ENCODE measurements at regions not wholly inside any gene's neighbourhood (a gene's known extent, or its start where the extent isn't known, plus 50 kb on each side); places are given as distances from the start of the nearest gene placed in this dataset.
A peak's percentile ranks its signal among the peaks of the same experiment; 100 is the strongest.

DNA sequence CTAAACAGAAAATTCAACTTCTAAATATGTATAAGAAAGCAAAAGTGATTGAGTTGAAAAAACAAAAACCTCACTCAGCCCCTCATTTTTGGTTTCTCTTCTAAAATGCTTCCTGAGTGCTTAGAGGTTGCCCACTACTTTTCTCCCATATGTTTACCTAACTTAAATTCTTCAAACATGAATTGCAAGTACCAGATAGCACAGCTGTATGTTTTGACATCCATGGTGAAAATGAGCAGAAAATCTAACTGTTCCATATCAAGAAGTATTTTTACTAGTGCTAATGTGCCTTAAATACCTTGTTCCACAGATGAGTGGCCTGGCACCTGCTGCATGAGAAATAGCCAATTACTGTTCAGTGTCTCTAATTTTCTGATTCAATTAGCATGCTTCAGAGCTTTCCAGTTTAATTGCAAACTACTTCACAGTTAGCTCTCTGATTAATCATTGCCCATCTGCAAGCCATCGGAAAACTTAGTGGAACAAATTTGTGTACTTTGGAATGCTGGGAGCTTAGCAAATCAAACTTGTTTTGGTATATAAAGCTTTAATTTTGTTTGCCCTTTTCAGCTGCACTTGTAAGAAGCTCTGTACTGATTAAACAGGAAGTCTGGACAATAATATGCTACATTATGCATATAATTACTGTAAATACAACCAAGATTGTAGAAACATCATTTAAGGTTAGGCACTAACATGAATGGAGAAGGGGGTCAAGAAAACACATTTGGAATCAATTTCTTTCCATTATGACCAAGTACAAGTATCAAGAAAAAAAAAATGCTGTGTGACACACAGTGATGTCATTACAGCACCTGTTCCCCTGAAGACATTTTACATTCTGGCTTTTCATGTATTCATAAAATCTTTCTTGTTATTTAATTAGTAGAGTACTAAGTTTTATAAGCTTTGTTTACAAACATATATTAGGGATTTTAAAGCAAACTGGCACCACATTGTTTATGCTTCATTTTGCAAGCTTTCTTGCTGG is 65.6 kb downstream of the POU5F2 start:
- no peaks in the 10 kb centered on the region for H3K36me3 ChIP-seq (ENCODE audit: insufficient read depth)
- no peak overlapping the region for H3K9ac ChIP-seq
- H3K27ac ChIP-seq, result no peak overlapping the region
- no peak overlapping the region for H2AFZ ChIP-seq (ENCODE audit: low read depth)
- no peaks in the 10 kb centered on the region for H4K20me1 ChIP-seq (ENCODE audit: insufficient read depth)
- no peaks in the 10 kb centered on the region for H3K27me3 ChIP-seq (ENCODE audit: insufficient read depth, low read depth)
- no peak overlapping the region for H3K4me3 ChIP-seq (IDR thresholded peaks at IDR 0.05; ENCODE audit: insufficient read depth, low read depth, low read length)
- H3K4me2 ChIP-seq, result peak overlapping the region; percentile 37; the same call in 1 of the 2 replicates
- H3K4me1 ChIP-seq (ENCODE audit: low read depth, poor library complexity, severe bottlenecking), result peaks cover 40% of the 10 kb centered on the region
- TF ChIP-seq CTCF (conservative IDR thresholded peaks at IDR 0.05; ENCODE audit: low read depth, low read length), result no peak
- no peaks in the 10 kb centered on the region for H3K79me2 ChIP-seq (ENCODE audit: insufficient read depth, low read depth)

DNA sequence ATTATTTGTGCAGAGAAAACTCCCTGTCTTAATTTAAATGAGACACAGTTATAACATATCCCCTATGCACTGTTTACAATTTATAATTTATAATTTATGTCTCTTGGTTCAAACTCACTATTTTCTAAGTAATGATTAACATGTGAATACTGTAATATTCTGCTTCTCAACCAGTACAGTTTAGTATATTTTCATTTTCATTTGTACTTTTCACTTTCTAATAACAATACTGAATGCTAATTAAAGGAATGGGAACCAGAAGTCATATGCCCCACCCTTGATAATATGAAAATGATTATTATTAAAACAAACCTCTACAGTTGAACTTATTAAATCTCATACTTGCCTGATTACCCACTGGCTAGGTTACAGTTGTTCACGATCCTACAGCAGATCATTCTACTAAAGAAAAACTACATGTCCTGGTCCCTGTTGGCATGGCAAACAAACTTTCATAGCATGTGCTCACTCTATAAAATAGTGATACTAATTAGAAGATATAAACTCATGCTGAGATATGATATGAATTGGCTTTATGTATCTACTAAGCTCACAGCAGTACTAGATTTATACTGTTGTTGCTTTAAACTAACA is 66.4 kb downstream of the POU5F2 start:
- Histone ChIP-seq H3K4me1 (ENCODE audit: low read depth, poor library complexity, severe bottlenecking) (peaks cover 40% of the 10 kb centered on the region), H2AFZ (ENCODE audit: low read depth) (no peak overlapping the region), H3K27me3 (ENCODE audit: insufficient read depth, low read depth) (no peaks in the 10 kb centered on the region), H3K4me3 (IDR thresholded peaks at IDR 0.05; ENCODE audit: insufficient read depth, low read depth, low read length) (no peak overlapping the region), H3K36me3 (ENCODE audit: insufficient read depth) (no peaks in the 10 kb centered on the region), H4K20me1 (ENCODE audit: insufficient read depth) (no peaks in the 10 kb centered on the region), H3K27ac (no peak overlapping the region), H3K9ac (no peak overlapping the region), H3K4me2 (peak overlapping the region; percentile 14; the same call in 1 of the 2 replicates), H3K79me2 (ENCODE audit: insufficient read depth, low read depth) (no peaks in the 10 kb centered on the region)
- TF ChIP-seq CTCF (conservative IDR thresholded peaks at IDR 0.05; ENCODE audit: low read depth, low read length), result no peak

DNA sequence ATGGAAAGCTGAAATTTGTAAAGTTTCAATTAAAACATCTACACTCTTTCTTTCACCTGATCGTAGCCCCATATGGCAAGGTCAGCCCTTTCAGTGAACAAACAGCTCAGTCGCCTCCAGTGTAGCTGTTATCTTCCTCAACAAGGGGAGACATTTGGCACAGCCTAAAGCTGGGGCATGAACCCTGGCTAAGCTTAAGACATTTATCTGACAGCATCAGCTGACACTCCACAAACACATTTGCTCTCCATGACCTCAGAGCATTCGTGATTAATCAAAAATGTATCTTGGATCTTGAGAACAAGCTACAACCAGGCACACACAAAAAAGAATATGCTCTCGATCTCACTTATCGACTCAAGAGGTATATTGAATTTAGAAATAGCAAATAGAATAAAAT is 67.3 kb downstream of the POU5F2 start:
- H3K79me2 ChIP-seq (ENCODE audit: insufficient read depth, low read depth), result no peaks in the 10 kb centered on the region
- no peaks in the 10 kb centered on the region for H3K27me3 ChIP-seq (ENCODE audit: insufficient read depth, low read depth)
- H3K36me3 ChIP-seq (ENCODE audit: insufficient read depth), result no peaks in the 10 kb centered on the region
- H2AFZ ChIP-seq (ENCODE audit: low read depth), result no peak overlapping the region
- H3K4me2 ChIP-seq, result no peak overlapping the region
- TF ChIP-seq CTCF (conservative IDR thresholded peaks at IDR 0.05; ENCODE audit: low read depth, low read length), result no peak
- no peak overlapping the region for H3K4me3 ChIP-seq (IDR thresholded peaks at IDR 0.05; ENCODE audit: insufficient read depth, low read depth, low read length)
- H3K4me1 ChIP-seq (ENCODE audit: low read depth, poor library complexity, severe bottlenecking), result peaks cover 40% of the 10 kb centered on the region
- no peak overlapping the region for H3K9ac ChIP-seq
- no peak overlapping the region for H3K27ac ChIP-seq
- H4K20me1 ChIP-seq (ENCODE audit: insufficient read depth), result no peaks in the 10 kb centered on the region

DNA sequence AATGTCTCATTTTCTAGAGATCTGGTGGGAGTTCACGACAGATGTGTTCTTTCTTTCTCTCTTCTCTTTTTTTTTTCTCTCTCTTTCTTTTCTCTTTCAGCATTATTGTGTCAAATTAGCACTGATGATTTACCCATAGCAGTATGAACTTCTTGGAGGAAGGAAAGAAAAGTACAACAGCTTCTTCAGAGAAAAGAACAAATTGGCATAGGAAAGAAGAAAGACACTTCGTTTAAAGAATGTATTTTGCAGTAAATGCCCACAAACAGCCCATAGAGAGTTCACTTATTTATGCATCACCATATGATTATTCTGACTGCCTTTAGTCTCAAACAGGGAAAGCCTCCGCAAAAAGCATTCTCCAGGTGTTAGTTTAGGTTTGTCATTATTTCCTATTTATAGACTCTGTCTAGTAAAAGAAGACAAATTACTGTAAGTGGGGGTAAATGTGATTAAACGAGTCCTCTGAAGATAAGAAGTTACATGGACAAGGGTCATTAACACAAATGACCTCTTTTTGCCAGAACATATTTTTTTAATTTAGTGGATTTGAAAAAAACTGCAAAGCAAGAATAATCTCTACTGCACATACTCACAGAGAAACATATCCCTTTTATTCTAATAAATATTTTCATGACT is 68.0 kb downstream of the POU5F2 start:
- no peak for TF ChIP-seq CTCF (conservative IDR thresholded peaks at IDR 0.05; ENCODE audit: low read depth, low read length)
- Histone ChIP-seq H3K4me2 (no peak overlapping the region), H3K27me3 (ENCODE audit: insufficient read depth, low read depth) (no peaks in the 10 kb centered on the region), H3K4me3 (IDR thresholded peaks at IDR 0.05; ENCODE audit: insufficient read depth, low read depth, low read length) (no peak overlapping the region), H2AFZ (ENCODE audit: low read depth) (no peak overlapping the region), H3K27ac (no peak overlapping the region), H3K36me3 (ENCODE audit: insufficient read depth) (no peaks in the 10 kb centered on the region), H3K79me2 (ENCODE audit: insufficient read depth, low read depth) (no peaks in the 10 kb centered on the region), H4K20me1 (ENCODE audit: insufficient read depth) (no peaks in the 10 kb centered on the region), H3K9ac (no peak overlapping the region), H3K4me1 (ENCODE audit: low read depth, poor library complexity, severe bottlenecking) (peaks cover 40% of the 10 kb centered on the region)

All from KMS-11 (cell line).